HG02981 (cell line): ENCODE measurements at regions not wholly inside any gene's neighbourhood (a gene's known extent, or its start where the extent isn't known, plus 50 kb on each side); places are given as distances from the start of the nearest gene placed in this dataset.

Experiments used
- ATAC-seq: cut with Tn5 transposase; IDR thresholded peaks from one replicate; pipeline ENCODE4 v1.9.1; 2021; ENCODE audit warnings: mild to moderate bottlenecking, moderate library complexity; ENCODE audit not compliant: unreplicated experiment

- no peak for ATAC-seq
Observed at GRCh38 chr12:19941096-19941495, 427.2 kb upstream of the PDE3A start.

- ATAC-seq: no peak
Observed at GRCh38 chr12:19945559-19946435, 422.5 kb upstream of the PDE3A start.

- ATAC-seq: no peak
Observed at GRCh38 chr12:19946550-19946949, 421.8 kb upstream of the PDE3A start.

GRCh38 chr12:19947344-19947743 lies 421.0 kb upstream of the PDE3A start:
- ATAC-seq: no peak

- ATAC-seq: no peak
Observed at GRCh38 chr12:19951664-19952063, 416.7 kb upstream of the PDE3A start.

GRCh38 chr12:19953734-19954133 lies 414.6 kb upstream of the PDE3A start:
- ATAC-seq: no peak

GRCh38 chr12:19954163-19954562 lies 414.2 kb upstream of the PDE3A start:
- no peak for ATAC-seq

- no peak for ATAC-seq
Observed at GRCh38 chr12:19957308-19958125, 410.8 kb upstream of the PDE3A start.

GRCh38 chr12:19958389-19958788 lies 409.9 kb upstream of the PDE3A start:
- no peak for ATAC-seq

GRCh38 chr12:19959353-19959752 lies 409.0 kb upstream of the PDE3A start:
- no peak for ATAC-seq

GRCh38 chr12:19960527-19960926 lies 407.8 kb upstream of the PDE3A start:
- no peak for ATAC-seq

- ATAC-seq: no peak
Observed at GRCh38 chr12:19962192-19962591, 406.1 kb upstream of the PDE3A start.

- no peak for ATAC-seq
Observed at GRCh38 chr12:19963972-19964371, 404.4 kb upstream of the PDE3A start.

GRCh38 chr12:19964549-19964948 lies 403.8 kb upstream of the PDE3A start:
- no peak for ATAC-seq

GRCh38 chr12:19965196-19966038 lies 402.9 kb upstream of the PDE3A start:
- no peak for ATAC-seq

- ATAC-seq: no peak
Observed at GRCh38 chr12:19967001-19967400, 401.3 kb upstream of the PDE3A start.

- ATAC-seq: no peak
Observed at GRCh38 chr12:19967431-19967830, 400.9 kb upstream of the PDE3A start.

- no peak for ATAC-seq
Observed at GRCh38 chr12:19970116-19970515, 398.2 kb upstream of the PDE3A start.

GRCh38 chr12:19970821-19971220 lies 397.5 kb upstream of the PDE3A start:
- ATAC-seq: no peak

- no peak for ATAC-seq
Observed at GRCh38 chr12:19971361-19972280, 396.7 kb upstream of the PDE3A start.
